Activated CD4-positive, alpha-beta T cell treated with anti-CD3 and anti-CD28 coated beads, Interleukin-2, amount 50 U/mL, for 4 hours (primary cell): ENCODE measurements at regions not wholly inside any gene's neighbourhood (a gene's known extent, or its start where the extent isn't known, plus 50 kb on each side); places are given as distances from the start of the nearest gene placed in this dataset.
"Not testable (repeated sequence)": the region's sequence is repeated elsewhere in the genome, so short reads cannot be mapped to it uniquely, and the experiment has no call there.

ENCODE experiments used
- DNase-seq, 2 experiments: peaks; one replicate each; pipeline ENCODE4 v3.0.0-alpha.2; 2020

DNA sequence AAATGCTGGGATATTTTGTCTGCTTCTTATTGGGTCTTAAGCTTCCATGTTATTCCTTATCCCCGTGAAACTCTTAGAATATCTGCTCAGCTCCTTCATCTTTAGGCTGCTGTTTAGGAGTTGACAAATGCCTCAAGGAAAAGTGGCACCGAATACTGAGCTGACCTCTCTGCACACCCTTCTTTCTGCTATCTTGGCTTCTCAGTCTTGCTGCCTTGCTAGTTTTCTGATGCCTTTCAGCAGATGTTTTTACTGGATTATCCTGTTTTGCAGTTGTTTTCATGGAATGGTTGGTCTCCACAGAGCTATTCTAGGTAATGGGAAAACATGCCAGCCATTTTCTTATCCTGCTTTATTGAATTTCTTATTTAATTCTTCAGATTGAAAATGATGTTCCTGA is 86.3 kb downstream of the GYPE start:
- no peak for DNase-seq

GRCh38 chr4:143817866-143818265 is 87.5 kb downstream of the GYPE start:
- DNase-seq = not testable (repeated sequence)

DNA sequence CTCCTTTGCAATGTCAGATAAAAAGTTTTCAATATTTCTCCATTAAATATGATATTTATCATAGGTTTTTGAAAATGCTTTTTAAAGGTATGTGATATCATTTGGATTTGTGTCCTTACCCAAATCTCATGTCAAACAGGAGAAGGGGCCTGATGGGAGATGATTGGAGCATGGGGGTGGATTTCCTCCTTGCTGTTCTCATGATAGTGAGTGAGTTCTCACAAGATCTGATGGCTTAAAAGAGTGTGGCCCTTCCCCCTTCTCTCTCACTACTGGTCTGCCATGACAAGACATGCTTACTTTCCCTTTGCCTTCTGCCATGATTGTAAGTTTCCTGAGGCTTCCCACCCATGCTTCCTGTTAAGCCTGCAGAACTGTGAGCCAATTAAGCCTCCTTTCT is 90.0 kb downstream of the GYPE start:
- DNase-seq = not testable (repeated sequence)

- DNase-seq = not testable (repeated sequence)
These were observed 91.8 kb downstream of the GYPE start for GRCh38 chr4:143813431-143814154.

- not testable (repeated sequence) for DNase-seq
These were observed 91.2 kb upstream of the FREM3 start for GRCh38 chr4:143791693-143792092.

DNA sequence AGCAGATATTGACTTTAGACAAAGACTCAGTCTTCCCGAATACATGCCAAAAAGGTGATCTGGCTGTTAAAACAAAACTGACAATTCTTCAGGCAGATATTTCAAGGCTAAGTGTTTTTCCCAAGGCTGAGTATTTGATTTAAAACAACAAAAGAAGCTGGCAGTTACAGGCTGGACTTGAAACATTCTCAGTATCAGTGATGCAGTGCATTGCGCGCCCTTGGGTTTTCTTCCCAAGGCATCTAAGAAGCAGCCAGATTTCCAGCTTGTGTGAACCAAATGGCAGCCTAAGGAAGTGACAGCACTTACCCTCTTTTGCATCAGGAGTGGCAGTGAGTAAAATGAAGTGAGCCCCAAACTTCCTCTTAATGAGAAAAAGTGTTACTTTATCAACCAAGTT is 90.0 kb upstream of the FREM3 start:
- not testable (repeated sequence) for DNase-seq

DNA sequence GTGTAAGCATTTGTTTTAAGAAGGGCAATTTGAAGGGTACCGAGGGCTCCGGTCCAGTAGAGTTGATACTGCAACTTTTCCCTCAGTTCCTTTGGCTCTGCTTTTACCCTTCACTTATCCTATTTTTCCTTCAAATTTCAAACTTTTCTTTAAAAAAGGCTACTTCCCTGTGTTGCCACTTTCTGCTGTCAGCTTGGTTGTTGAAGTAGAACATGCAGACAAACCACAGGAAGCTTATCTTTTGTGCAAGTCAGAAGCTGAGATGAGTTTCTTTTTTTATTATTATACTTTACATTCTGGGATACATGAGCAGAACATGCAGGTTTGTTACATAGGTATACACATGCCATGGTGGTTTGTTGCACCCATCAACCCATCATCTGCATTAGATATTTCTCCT is 89.1 kb upstream of the FREM3 start:
- not testable (repeated sequence) for DNase-seq

DNA sequence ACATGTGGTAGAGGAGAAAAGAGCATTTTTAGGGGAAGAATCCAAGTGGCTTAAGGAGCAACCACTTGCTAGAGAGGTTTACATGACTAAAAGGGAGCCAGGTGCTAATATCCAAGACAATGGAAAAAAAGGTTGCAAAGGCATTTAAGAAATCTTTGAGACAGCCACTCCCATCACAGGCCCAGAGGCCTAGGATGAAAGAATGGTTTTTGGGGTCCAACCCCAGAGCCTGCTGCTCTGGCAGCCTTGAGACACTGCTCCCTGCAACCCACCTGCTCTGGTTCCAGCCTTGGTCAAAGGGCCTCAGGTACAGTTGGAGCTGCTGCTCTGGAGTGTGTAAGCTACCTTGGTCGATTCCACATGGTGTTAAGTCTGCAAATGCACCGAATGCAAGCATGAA is 84.1 kb upstream of the FREM3 start:
- no peak for DNase-seq

GRCh38 chr4:143782521-143782920 is 82.0 kb upstream of the FREM3 start:
- no peak for DNase-seq

DNA sequence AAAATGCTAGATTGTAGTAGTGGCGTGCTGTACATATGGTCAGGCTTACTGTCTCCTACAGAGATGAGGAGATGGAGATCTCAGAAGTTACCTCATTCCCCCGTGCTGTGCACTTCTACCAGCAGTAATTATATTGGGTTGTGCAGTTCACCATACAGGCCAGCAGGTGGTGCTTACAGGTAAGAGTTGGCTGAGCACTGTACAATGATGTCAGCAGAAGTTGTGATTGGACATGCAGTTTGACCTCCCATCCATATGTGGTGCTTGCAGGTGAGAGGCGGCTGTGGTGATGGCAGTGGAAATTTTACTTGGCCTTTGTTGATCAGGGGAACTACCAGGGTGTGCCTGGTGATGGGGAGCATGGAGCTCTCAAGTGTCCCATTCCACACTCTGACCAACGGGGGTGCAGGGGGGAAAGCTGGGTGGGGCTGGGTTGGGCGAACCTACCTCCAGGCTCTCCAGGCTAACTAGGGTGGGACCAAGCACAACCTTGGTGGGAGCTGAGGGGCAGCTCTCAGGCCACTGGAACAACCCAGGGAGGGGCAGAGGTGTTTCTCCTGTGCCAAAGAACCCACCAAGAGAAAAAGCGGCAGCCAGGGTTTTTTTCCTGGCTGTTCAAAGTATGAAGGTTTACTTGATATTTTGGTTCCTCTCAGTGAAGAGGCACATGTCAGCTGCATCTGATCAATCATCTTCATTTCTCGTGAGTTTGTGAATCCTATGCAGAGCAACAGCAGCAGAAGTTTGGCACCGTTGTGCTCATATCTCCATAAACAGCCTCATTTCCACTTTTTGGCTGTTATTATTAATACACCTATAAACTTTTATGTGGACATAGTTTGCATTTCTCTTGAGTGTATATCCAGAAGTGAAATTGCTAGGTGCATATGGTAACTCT is 73.8 kb upstream of the FREM3 start:
- DNase-seq = peak in 1 of 2 experiments; percentile 9

DNA sequence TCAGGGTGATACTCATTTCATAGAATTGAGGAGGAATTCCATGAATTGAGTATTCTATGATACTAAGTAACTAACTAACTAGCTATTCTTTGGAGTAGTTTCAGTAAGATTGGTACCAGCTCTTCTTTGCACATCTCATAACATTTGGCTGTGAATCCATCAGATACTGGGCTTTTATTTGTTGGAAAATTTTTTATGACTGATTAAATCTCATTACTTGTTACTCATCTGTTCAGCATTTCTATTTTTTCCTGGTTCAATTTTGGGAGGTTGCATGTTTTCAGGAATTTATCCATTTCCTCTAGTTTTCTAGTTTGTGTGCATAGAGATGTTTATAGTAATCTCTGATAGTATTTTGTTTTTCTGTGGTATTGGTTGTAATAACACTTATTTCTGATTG is 70.8 kb upstream of the FREM3 start:
- DNase-seq = no peak

DNA sequence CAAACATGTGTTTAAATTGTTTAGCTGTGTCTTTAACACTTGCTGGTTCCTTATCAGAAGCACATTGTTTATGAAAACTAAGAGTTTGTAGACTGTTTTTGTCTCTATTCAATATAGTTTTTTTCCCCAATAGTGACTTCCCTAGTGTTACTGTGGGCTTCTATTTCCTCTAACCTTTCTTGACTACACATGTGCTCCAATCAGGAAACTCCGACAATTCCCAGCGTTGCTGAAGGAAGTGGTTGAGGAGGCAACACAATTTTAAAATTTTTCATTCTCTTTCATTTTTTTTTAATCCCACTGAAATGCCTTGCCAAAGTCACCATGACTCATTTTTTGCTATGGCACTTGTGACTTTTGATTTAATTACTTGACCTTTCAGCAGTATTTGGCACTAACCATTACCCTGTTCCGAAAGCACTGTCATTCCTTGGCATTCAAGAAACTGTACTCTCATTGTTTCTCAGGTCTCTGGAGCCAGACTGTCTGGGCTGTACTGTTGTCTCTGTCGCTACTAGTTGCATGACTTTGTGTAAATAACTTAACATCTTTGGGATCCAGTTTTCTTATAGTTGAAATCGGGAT is 67.6 kb upstream of the FREM3 start:
- no peak for DNase-seq

DNA sequence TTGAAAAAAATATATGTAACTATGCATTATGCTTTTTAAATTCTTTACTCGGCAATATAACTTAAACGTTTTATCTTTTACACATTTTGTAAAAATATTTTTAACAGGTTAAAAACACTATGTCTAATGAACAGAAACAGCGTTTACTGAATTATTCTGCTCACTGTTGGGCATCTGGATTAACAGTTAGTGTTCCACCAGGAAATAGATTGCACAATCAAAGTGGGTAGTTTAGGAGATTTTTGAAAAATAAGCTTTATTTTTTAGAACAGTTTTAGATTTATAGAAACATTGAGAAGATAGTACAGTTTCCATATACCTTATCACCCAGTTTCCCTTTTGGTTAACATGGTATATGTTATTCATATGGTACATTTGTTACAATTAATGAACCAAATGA is 63.1 kb upstream of the FREM3 start:
- no peak for DNase-seq

DNA sequence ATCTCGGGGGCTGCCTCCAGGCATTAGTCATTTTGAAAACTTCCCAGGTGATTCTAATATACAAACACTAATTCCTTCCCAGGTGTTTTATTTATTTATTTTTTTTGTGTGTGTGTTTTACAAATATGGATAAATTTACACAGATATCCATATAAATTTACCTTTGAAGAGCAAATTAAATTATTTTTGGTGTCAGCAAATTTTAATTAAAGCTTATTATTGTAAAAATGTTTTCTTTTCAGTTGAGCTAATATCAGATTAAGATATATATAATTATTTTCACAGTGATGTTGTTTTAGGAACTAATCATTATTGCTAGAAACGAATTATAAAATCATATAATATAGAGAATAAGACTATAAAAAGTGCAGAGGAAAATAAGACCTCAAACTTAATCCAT is 62.0 kb upstream of the FREM3 start:
- DNase-seq = no peak
